DND-41 (cell line): ENCODE measurements at regions not wholly inside any gene's neighbourhood (a gene's known extent, or its start where the extent isn't known, plus 50 kb on each side); places are given as distances from the start of the nearest gene placed in this dataset.

Source experiments
- EZH2 ChIP-seq: IDR thresholded peaks from 3 replicates; pipeline ENCODE4 v1.6.1; 2012; ENCODE audit warnings: borderline replicate concordance, low read depth, mild to moderate bottlenecking, moderate library complexity, low read length, inconsistent platforms; ENCODE audit not compliant: severe bottlenecking
- TF ChIP-seq, protein P1 (sequence below): IDR thresholded peaks from 2 replicates; pipeline ENCODE4 v1.5.1; 2012; ENCODE audit warnings: borderline replicate concordance, low read length, moderate library complexity, mild to moderate bottlenecking; ENCODE audit not compliant: poor library complexity, severe bottlenecking; ENCODE audit errors: extremely low read depth

- TF ChIP-seq, protein P1, sequence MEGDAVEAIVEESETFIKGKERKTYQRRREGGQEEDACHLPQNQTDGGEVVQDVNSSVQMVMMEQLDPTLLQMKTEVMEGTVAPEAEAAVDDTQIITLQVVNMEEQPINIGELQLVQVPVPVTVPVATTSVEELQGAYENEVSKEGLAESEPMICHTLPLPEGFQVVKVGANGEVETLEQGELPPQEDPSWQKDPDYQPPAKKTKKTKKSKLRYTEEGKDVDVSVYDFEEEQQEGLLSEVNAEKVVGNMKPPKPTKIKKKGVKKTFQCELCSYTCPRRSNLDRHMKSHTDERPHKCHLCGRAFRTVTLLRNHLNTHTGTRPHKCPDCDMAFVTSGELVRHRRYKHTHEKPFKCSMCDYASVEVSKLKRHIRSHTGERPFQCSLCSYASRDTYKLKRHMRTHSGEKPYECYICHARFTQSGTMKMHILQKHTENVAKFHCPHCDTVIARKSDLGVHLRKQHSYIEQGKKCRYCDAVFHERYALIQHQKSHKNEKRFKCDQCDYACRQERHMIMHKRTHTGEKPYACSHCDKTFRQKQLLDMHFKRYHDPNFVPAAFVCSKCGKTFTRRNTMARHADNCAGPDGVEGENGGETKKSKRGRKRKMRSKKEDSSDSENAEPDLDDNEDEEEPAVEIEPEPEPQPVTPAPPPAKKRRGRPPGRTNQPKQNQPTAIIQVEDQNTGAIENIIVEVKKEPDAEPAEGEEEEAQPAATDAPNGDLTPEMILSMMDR, result no peak
- no peak for TF ChIP-seq EZH2
Observed at GRCh38 chr12:66066137-66066928, 64.2 kb downstream of the LLPH start.
